ENCODE measurements at regions not wholly inside any gene's neighbourhood (a gene's known extent, or its start where the extent isn't known, plus 50 kb on each side); places are given as distances from the start of the nearest gene placed in this dataset.
"Not testable (repeated sequence)": the region's sequence is repeated elsewhere in the genome, so short reads cannot be mapped to it uniquely, and the experiment has no call there.

- DNase-seq, result no peak
Measured at GRCh38 chr18:60003610-60004185, 103.9 kb downstream of the PMAIP1 start.

DNA sequence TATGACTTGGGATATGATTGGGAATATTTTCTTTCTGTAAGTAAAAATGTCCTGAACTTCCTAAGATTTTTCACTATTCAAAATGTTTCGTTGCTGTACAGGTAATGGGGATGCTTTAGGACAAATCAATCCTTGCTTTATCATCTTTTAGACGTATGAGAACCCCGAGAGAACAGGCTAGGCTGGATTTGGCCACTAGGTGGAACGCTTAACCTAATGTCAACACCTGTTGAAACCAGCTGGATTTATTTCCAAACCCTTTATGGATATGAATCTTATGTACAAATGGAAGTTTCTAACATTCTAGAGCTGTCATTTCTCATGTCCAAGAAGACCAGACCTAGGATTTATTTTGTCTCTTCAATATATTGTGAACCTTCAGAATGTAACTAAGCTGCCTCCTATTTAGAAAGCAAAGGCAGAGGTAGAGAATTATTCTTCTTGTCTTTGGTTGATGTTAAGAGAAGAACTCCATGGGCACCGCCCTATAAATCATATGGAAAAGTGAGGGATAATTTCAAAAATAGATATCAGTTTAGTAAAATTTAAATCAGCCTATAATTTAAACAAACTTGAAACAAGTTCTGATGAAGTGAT lies 96.7 kb downstream of the PMAIP1 start:
- DNase-seq, result peak in 1 of 2 experiments; percentile 27

GRCh38 chr18:59994357-59994756 lies 94.6 kb downstream of the PMAIP1 start:
- DNase-seq, result peak in 1 of 2 experiments; percentile 0

- DNase-seq, result no peak
Measured at GRCh38 chr18:59993560-59993959, 93.8 kb downstream of the PMAIP1 start.

DNA sequence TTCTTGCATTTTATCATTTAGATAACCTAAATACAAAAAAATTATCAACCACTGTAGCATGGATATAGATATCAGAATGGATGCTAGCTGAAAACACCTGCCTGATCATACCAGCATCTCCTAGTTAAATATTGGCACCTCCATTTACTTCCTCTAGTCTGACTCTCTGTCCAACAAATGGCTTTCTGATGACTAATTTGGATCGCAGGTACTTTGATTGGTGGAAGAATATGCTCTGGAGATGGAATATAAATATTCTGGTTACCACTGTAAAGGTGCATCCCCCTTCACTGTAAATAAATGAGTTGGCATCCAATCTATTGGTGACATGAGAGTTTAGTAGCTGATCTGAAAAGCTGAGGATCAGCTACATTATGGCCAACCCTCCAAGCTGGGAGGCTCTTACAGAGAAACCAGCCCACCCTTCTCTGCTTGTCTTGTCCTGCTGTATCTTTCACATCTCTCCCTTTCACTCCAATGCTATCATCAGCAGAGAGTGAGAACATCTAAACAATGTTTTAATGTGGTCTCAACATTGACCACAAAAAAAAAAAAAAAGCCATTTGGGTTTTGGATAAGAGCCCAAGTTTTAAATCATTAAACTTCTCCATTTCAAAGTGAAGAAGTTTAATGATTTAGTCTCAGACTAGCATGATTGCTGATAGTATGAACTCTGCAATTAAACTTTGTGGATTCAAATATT lies 90.5 kb downstream of the PMAIP1 start:
- DNase-seq, result no peak

- DNase-seq, result peak in 1 of 2 experiments; percentile 26
Measured at GRCh38 chr18:59988098-59988706, 88.4 kb downstream of the PMAIP1 start.

GRCh38 chr18:59987102-59987501 lies 87.3 kb downstream of the PMAIP1 start:
- DNase-seq, result no peak

DNA sequence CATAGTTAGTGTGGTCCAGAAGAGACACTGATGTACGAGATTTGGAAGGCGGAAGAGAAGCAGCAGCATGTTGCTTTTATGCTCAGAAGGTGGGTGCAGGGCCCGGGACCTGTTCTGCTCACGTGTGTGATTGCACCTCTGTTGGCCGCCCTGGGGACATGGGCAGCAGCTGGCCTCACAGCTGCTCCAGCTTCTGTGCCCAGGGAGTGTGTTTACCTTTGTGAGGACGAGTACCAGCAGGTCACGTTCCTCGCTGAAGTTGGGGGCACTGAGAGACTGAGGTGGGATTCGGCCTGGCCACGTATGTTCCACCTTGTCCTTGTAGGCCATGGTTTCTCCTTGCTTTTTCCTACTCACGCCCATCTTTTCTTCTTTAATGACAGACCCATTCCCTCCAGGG lies 86.3 kb downstream of the PMAIP1 start:
- DNase-seq, result no peak

DNA sequence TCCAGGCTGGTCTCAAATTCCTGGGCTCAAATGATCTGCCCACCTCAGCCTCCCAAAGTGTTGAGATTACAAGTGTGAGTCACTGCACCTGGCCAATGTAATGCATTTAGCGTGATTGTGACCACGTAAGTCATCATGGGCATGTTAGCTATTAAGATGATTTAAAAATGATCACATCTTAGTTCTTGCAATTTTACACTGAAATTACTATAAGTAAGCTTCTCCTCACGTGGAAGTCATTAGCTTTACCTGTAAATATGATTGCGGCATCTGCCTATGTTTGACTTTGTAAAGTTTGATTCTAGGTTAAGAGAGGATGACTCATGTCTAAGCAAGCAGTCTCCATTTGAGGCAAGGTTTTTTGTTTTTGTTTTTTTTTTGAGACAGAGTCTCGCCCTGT lies 85.5 kb downstream of the PMAIP1 start:
- DNase-seq, result no peak

DNA sequence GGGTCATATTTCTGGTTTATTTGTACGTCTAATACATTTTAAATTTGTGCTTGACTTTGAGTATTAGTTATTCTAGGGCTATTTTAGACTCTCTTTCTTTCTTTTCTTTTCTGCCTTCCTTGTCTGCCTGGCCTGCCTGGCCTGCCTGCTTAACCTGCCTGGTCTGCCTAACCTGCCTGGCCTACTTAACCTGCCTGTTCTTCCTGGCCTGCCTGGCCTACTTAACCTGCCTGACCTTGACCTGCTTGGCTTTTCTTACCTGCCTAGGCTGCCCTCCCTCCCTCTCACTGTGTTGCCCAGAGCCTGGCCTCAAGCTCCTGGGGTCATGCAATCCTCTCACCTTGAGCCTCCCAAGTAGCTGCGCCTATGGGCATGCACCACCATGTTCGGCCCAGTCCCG lies 83.7 kb downstream of the PMAIP1 start:
- DNase-seq, result no peak

- no peak for DNase-seq
Measured at GRCh38 chr18:59980188-59980637, 80.4 kb downstream of the PMAIP1 start.

DNA sequence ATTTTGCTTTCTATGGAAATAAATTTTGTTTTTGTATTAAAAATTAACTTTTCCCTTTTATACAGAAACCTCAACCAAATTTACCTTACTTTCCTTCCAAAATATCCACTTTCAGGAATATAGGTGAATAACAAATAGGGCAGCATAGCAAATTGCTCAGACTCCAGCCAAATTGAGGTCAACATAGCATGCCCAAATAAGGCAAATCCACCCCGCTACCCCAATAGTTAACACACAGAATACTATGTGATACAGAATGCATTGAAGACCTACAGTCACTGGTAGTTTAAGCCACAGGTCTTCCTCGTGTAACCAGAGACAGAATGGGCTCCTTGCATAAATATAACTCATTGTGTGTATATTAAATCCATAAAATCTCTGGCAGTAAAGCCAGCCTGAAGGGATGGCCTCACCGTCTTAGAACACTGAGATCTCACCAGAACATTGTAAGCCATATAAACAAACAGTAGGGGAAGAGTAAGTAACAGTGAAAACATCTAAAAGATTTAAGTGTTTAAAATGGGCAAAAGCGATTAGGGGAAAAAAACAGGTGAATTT lies 72.2 kb downstream of the PMAIP1 start:
- no peak for DNase-seq

GRCh38 chr18:59971144-59971543 lies 71.3 kb downstream of the PMAIP1 start:
- not testable (repeated sequence) for DNase-seq

GRCh38 chr18:59969477-59970028 lies 69.8 kb downstream of the PMAIP1 start:
- DNase-seq, result not testable (repeated sequence)

DNA sequence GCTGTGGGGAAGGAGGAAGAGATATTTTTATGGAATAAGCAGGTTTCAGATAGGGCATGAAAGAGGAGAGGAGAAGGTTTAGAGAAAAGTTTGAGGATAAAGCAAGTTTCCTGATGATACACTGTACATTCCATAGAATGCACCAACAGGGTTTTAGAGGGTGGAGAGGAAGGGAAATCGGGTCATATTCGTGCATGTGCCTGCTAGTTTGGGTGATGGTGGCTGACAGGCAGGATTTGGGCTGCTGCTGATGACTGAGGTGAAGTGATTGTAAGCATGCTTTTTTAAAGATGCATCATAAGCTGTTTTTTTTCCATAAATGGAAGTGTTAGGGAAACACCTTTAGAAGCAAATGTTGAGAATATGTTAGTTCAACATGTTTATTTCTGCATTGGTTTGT lies 68.8 kb downstream of the PMAIP1 start:
- no peak for DNase-seq

- no peak for DNase-seq
Measured at GRCh38 chr18:59967878-59968277, 68.1 kb downstream of the PMAIP1 start.

GRCh38 chr18:59966913-59967312 lies 67.1 kb downstream of the PMAIP1 start:
- no peak for DNase-seq

GRCh38 chr18:59963229-59963628 lies 63.4 kb downstream of the PMAIP1 start:
- no peak for DNase-seq

DNA sequence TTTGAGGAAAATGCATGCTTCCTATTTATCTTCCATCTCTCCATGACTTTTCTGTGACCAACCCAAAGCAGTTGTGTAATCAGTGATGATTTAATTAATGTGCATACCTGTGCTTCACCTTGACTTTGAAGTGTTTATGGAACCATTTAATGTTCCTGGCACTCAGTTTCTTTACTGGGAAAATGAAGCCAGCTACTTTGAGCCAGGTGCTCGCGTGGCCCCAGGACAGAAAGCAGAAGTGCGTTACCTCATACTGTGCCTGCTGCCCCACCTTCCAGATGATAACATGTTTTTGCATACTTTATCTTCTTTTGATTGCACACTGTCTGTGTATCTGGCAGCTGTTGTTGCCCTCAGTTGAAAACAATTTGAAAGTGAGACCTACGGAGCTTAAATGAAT lies 61.3 kb downstream of the PMAIP1 start:
- no peak for DNase-seq

DNA sequence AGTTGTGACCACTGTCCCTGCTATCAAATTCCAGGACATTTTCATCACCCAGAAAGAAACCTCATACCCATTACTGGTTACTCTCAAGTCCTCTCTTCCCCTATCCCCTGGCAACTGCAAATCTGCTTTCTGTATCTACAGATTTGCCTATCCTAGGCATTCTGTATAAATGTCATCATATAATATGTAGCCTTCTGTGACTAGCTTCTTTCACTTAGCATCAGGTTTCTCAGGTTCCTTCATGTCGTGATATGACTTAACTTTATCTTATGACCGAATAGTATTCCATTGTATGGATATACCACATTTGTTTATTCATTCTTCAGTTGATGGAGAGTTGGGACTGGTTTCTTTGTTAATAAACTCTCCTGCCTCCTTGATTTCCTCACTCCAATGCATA lies 60.5 kb downstream of the PMAIP1 start:
- no peak for DNase-seq

DNA sequence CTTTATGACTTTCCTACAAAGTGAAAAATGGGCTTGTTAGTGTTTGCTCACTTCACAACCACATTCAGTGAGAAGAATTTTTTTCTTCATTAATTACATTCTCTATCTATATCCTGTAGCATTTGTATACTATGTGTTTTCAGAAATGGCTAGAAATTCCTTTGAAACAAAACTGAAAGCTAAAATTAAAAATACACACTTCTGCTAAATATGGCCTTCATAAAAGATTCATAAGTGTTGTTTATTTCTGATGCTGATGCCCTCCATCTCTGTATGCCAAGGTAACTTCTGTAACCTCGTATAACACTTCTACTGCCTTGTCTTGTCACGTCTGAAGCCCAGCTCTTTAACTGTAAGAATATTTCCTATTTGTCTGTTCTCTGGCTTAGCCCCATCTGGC lies 59.8 kb downstream of the PMAIP1 start:
- DNase-seq, result no peak

DNA sequence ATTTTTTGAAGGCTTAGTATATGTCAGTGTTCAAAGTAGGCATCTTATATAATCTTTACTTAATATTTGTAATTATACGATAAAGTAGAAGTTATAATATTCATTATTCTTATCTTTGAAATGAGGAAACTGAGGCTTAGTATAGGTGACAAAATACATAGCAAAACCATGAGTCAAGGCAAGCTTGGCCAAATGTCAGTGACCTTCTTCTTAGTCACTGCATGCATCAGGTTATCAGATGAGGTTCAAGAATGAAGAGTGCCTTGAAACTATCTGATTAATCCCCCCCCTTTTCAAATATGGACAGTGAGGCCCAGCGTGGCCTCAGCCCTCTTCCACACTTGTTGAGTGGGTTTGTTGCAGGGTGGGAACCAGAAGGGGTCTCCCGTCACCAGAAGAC lies 59.3 kb downstream of the PMAIP1 start:
- peak in 1 of 2 experiments; percentile 6 for DNase-seq

DNA sequence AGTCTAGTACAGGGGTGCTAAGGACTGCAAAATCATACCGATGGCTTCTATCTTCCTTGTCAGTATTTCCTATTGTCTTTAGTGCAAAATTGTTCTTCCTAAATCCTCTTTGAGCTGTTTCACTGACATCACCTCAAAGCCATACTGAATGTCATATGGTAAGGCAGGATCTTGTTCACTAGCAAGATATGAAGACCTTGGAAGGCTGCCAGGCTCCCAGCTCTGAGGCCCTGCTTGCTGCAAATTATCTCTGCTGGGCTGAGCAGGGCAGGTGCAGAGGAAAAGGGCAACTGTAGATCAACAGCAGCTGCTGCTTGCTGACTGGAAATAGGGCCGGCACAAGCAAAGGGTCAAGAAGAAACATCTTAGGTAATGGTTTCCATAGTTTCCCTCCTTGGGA lies 58.2 kb downstream of the PMAIP1 start:
- peak; percentile 17 to 37 for DNase-seq

Measured in SW 1271 (cell line).